ENCODE measurements at regions not wholly inside any gene's neighbourhood (a gene's known extent, or its start where the extent isn't known, plus 50 kb on each side); places are given as distances from the start of the nearest gene placed in this dataset.

DNA sequence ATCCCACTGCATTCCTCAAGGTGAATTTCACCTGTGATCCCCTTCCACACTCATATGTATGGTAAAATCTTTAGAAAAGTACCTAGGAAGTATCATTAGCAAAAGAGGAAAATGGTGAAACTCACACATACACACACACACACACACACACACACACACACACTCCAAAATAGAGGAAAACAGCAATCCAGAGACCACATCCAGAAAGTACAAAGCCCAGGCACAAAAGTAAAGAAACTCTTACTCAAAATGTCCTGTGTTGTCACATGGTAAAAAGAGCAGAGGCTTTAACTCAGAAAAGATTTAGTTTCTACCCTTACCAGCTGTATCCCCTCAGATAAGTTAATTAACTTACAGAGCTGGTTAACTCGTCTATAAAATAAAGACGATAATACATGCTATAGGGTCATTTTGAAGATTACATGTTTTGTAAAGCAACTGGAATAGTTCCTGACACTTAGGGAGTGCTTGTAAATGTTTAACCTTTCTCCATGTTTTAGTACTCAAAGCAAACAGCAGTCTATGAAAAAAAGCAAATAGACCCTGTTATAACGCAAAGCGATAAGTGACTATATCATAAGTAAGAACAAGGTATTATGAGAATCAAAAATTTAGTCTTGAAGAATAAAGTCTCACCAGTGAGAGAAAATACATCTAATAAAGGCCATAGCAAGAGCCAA is 360.0 kb upstream of the LRATD1 start:
- Histone ChIP-seq H3K4me3 (no peak overlapping the region), H3K27ac (no peak overlapping the region), H3K27me3 (no peaks in the 10 kb centered on the region), H3K36me3 (no peaks in the 10 kb centered on the region), H3K4me1 (no peaks in the 10 kb centered on the region), H3K9me3 (peaks cover 0 to 4% (median 0%) of the 10 kb centered on the region in 3 donors)
- TF ChIP-seq, protein P1, sequence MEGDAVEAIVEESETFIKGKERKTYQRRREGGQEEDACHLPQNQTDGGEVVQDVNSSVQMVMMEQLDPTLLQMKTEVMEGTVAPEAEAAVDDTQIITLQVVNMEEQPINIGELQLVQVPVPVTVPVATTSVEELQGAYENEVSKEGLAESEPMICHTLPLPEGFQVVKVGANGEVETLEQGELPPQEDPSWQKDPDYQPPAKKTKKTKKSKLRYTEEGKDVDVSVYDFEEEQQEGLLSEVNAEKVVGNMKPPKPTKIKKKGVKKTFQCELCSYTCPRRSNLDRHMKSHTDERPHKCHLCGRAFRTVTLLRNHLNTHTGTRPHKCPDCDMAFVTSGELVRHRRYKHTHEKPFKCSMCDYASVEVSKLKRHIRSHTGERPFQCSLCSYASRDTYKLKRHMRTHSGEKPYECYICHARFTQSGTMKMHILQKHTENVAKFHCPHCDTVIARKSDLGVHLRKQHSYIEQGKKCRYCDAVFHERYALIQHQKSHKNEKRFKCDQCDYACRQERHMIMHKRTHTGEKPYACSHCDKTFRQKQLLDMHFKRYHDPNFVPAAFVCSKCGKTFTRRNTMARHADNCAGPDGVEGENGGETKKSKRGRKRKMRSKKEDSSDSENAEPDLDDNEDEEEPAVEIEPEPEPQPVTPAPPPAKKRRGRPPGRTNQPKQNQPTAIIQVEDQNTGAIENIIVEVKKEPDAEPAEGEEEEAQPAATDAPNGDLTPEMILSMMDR (IDR thresholded peaks at IDR 0.05): no peak
- intact Hi-C loops (cut with DNase I; ENCODE audit: low total_unique reads): no loop called here
- DNase-seq: no peak

DNA sequence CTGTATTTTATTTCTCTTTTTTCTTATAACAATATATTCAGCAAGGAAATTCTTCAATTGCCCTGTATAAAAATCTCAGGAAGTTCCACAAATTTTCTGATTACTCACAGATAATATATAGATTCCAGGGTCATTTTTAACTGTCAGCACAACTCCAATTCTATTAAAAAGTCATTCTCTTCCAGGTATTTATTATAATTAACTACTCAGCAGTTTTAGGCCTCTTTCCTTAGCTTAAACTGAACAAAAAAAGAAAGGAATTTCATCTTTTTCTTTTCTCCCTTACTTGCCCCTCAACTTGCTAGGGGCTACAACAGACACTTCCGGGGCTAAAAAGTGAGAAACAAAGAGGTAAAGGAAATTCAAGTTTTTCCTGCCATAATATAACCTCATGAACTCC is 358.9 kb upstream of the LRATD1 start:
- no peak overlapping the region for H3K4me3 ChIP-seq
- TF ChIP-seq, protein P1 (IDR thresholded peaks at IDR 0.05): no peak
- H3K9me3 ChIP-seq: peaks cover 0 to 4% (median 0%) of the 10 kb centered on the region in 3 donors
- no peaks in the 10 kb centered on the region for H3K4me1 ChIP-seq
- intact Hi-C loops (cut with DNase I; ENCODE audit: low total_unique reads): no loop called here
- no peaks in the 10 kb centered on the region for H3K27me3 ChIP-seq
- no peak overlapping the region for H3K27ac ChIP-seq
- DNase-seq: no peak
- no peaks in the 10 kb centered on the region for H3K36me3 ChIP-seq

GRCh38 chr2:14284244-14284643 is 348.3 kb upstream of the LRATD1 start:
- intact Hi-C loops (cut with DNase I; ENCODE audit: low total_unique reads): no loop called here
- Histone ChIP-seq H3K4me3 (no peak overlapping the region), H3K27me3 (no peaks in the 10 kb centered on the region), H3K9me3 (no peaks in the 10 kb centered on the region), H3K4me1 (no peaks in the 10 kb centered on the region), H3K27ac (no peak overlapping the region), H3K36me3 (no peaks in the 10 kb centered on the region)
- TF ChIP-seq, protein P1 (IDR thresholded peaks at IDR 0.05): no peak
- no peak for DNase-seq

GRCh38 chr2:14285812-14286211 is 346.7 kb upstream of the LRATD1 start:
- DNase-seq: no peak
- TF ChIP-seq, protein P1 (IDR thresholded peaks at IDR 0.05): no peak
- no peaks in the 10 kb centered on the region for H3K27me3 ChIP-seq
- no peak overlapping the region for H3K4me3 ChIP-seq
- no peaks in the 10 kb centered on the region for H3K4me1 ChIP-seq
- H3K36me3 ChIP-seq: no peaks in the 10 kb centered on the region
- H3K9me3 ChIP-seq: no peaks in the 10 kb centered on the region
- intact Hi-C loops (cut with DNase I; ENCODE audit: low total_unique reads): no loop called here
- H3K27ac ChIP-seq: no peak overlapping the region

- H3K9me3 ChIP-seq: no peaks in the 10 kb centered on the region
- H3K4me3 ChIP-seq: no peak overlapping the region
- H3K36me3 ChIP-seq: no peaks in the 10 kb centered on the region
- no peak for DNase-seq
- TF ChIP-seq, protein P1 (IDR thresholded peaks at IDR 0.05): no peak
- intact Hi-C loops (cut with DNase I; ENCODE audit: low total_unique reads): no loop called here
- H3K4me1 ChIP-seq: no peaks in the 10 kb centered on the region
- H3K27ac ChIP-seq: no peak overlapping the region
- no peaks in the 10 kb centered on the region for H3K27me3 ChIP-seq
Measured at GRCh38 chr2:14288016-14288415, 344.5 kb upstream of the LRATD1 start.

GRCh38 chr2:14292964-14293363 is 339.6 kb upstream of the LRATD1 start:
- no peaks in the 10 kb centered on the region for H3K9me3 ChIP-seq
- intact Hi-C loops (cut with DNase I; ENCODE audit: low total_unique reads): no loop called here
- H3K36me3 ChIP-seq: no peaks in the 10 kb centered on the region
- H3K27me3 ChIP-seq: no peaks in the 10 kb centered on the region
- H3K27ac ChIP-seq: no peak overlapping the region
- TF ChIP-seq, protein P1 (IDR thresholded peaks at IDR 0.05): no peak
- no peaks in the 10 kb centered on the region for H3K4me1 ChIP-seq
- DNase-seq: no peak
- no peak overlapping the region for H3K4me3 ChIP-seq

Measured in tibial artery (tissue), 4 donors.